MM.1S (cell line): ENCODE measurements at regions not wholly inside any gene's neighbourhood (a gene's known extent, or its start where the extent isn't known, plus 50 kb on each side); places are given as distances from the start of the nearest gene placed in this dataset.

Experiments used
- DNase-seq: peaks from one replicate; pipeline ENCODE4 v3.0.0-alpha.2; 2015
- H2AFZ ChIP-seq: fragments of 300-600 bp; sonication (generic); 2 replicates; pipeline ENCODE4 v1.6.0; 2016; ENCODE audit warnings: antibody characterized with exemption, low read length
- H3F3A ChIP-seq: fragments of 300-600 bp; sonication (generic); 2 replicates; pipeline ENCODE4 v1.6.1; 2016; ENCODE audit warnings: mild to moderate bottlenecking, antibody characterized with exemption, low read length, moderate library complexity, mixed read lengths; ENCODE audit not compliant: insufficient read depth
- H3K27ac ChIP-seq: fragments of 300-600 bp; sonication (generic); 2 replicates; pipeline ENCODE4 v1.5.1; 2016; ENCODE audit warnings: mild to moderate bottlenecking, low read length
- H3K27me3 ChIP-seq: fragments of 300-600 bp; sonication (generic); replicated peaks from 2 replicates; pipeline ENCODE4 v1.6.0; 2016; ENCODE audit warnings: low read length; ENCODE audit not compliant: insufficient read depth
- H3K36me3 ChIP-seq: fragments of 300-600 bp; sonication (generic); replicated peaks from 2 replicates; pipeline ENCODE4 v1.6.1; 2016; ENCODE audit warnings: mild to moderate bottlenecking, low read length, mixed read lengths; ENCODE audit not compliant: insufficient read depth
- H3K4me1 ChIP-seq: fragments of 300-600 bp; sonication (generic); 2 replicates; pipeline ENCODE4 v1.6.1; 2016; ENCODE audit warnings: low read length, mixed read lengths
- H3K4me2 ChIP-seq: fragments of 300-600 bp; sonication (generic); 2 replicates; pipeline ENCODE4 v1.6.0; 2016; ENCODE audit warnings: low read depth, low read length
- H3K4me3 ChIP-seq: fragments of 300-600 bp; sonication (generic); 2 replicates; pipeline ENCODE4 v1.5.1; 2016; ENCODE audit warnings: low read length, mixed read lengths
- H3K79me2 ChIP-seq: fragments of 300-600 bp; sonication (generic); 2 replicates; pipeline ENCODE4 v1.6.1; 2016; ENCODE audit warnings: mixed run types, low read length, mixed read lengths
- H3K9ac ChIP-seq: fragments of 300-600 bp; sonication (generic); 2 replicates; pipeline ENCODE4 v1.6.1; 2016; ENCODE audit warnings: low read length, mixed read lengths
- H3K9me2 ChIP-seq: fragments of 300-600 bp; sonication (generic); replicated peaks from 2 replicates; pipeline ENCODE4 v1.6.1; 2016; ENCODE audit warnings: mild to moderate bottlenecking, low read length, mixed read lengths; ENCODE audit not compliant: insufficient read depth
- H3K9me3 ChIP-seq: fragments of 300-600 bp; sonication (generic); replicated peaks from 2 replicates; pipeline ENCODE4 v1.6.1; 2016; ENCODE audit warnings: mild to moderate bottlenecking, low read length, mixed read lengths; ENCODE audit not compliant: insufficient read depth
- H4K20me1 ChIP-seq: fragments of 300-600 bp; sonication (generic); 2 replicates; pipeline ENCODE4 v1.6.1; 2016; ENCODE audit warnings: mild to moderate bottlenecking, low read length, moderate library complexity, mixed read lengths; ENCODE audit not compliant: insufficient read depth
- EZH2 ChIP-seq: fragments of 300-600 bp; sonication (generic); optimal IDR thresholded peaks from 2 replicates; pipeline ENCODE3; 2017; ENCODE audit warnings: low read depth, mild to moderate bottlenecking, antibody characterized with exemption, low read length, mixed read lengths
- EZH2phosphoT487 ChIP-seq: fragments of 300-600 bp; sonication (generic); IDR thresholded peaks from 2 replicates; pipeline ENCODE4 v1.6.1; 2018; ENCODE audit warnings: antibody characterized with exemption, low read length
- TF ChIP-seq, protein P1 (sequence below): fragments of 300-600 bp; sonication (generic); IDR thresholded peaks from 2 replicates; pipeline ENCODE4 v1.5.1; 2016; ENCODE audit warnings: antibody characterized with exemption, low read length, mixed read lengths

- no peak for DNase-seq
- H4K20me1 ChIP-seq, result no peaks in the 10 kb centered on the region
- H3K4me1 ChIP-seq, result no peaks in the 10 kb centered on the region
- H3K27me3 ChIP-seq, result no peaks in the 10 kb centered on the region
- no peak overlapping the region for H3K9ac ChIP-seq
- H3F3A ChIP-seq, result no peaks in the 10 kb centered on the region
- no peak overlapping the region for H3K4me2 ChIP-seq
- no peaks in the 10 kb centered on the region for H3K36me3 ChIP-seq
- H3K9me2 ChIP-seq, result no peaks in the 10 kb centered on the region
- H3K4me3 ChIP-seq, result no peak overlapping the region
- H3K9me3 ChIP-seq, result no peaks in the 10 kb centered on the region
- H3K79me2 ChIP-seq, result no peaks in the 10 kb centered on the region
- TF ChIP-seq, protein P1, sequence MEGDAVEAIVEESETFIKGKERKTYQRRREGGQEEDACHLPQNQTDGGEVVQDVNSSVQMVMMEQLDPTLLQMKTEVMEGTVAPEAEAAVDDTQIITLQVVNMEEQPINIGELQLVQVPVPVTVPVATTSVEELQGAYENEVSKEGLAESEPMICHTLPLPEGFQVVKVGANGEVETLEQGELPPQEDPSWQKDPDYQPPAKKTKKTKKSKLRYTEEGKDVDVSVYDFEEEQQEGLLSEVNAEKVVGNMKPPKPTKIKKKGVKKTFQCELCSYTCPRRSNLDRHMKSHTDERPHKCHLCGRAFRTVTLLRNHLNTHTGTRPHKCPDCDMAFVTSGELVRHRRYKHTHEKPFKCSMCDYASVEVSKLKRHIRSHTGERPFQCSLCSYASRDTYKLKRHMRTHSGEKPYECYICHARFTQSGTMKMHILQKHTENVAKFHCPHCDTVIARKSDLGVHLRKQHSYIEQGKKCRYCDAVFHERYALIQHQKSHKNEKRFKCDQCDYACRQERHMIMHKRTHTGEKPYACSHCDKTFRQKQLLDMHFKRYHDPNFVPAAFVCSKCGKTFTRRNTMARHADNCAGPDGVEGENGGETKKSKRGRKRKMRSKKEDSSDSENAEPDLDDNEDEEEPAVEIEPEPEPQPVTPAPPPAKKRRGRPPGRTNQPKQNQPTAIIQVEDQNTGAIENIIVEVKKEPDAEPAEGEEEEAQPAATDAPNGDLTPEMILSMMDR, result no peak
- TF ChIP-seq EZH2 (no peak), EZH2phosphoT487 (no peak)
- no peak overlapping the region for H2AFZ ChIP-seq
- no peak overlapping the region for H3K27ac ChIP-seq
Measured at GRCh38 chr14:51341338-51341737, 101.3 kb downstream of the TMX1 start.

GRCh38 chr14:51342226-51342625 lies 102.2 kb downstream of the TMX1 start:
- Histone ChIP-seq H3K9me3 (no peaks in the 10 kb centered on the region), H3K79me2 (no peaks in the 10 kb centered on the region), H3K9me2 (no peaks in the 10 kb centered on the region), H3K36me3 (no peaks in the 10 kb centered on the region), H3F3A (no peaks in the 10 kb centered on the region), H3K4me2 (no peak overlapping the region), H3K4me3 (no peak overlapping the region), H3K9ac (no peak overlapping the region), H2AFZ (no peak overlapping the region), H3K27ac (no peak overlapping the region), H3K27me3 (no peaks in the 10 kb centered on the region), H3K4me1 (no peaks in the 10 kb centered on the region), H4K20me1 (no peaks in the 10 kb centered on the region)
- DNase-seq, result no peak
- TF ChIP-seq EZH2phosphoT487, result no peak
- TF ChIP-seq EZH2, result no peak
- TF ChIP-seq, protein P1, result no peak

- H3K4me2 ChIP-seq, result no peak overlapping the region
- no peaks in the 10 kb centered on the region for H3K9me3 ChIP-seq
- TF ChIP-seq EZH2phosphoT487 (no peak), EZH2 (no peak)
- TF ChIP-seq, protein P1, result no peak
- no peaks in the 10 kb centered on the region for H3F3A ChIP-seq
- no peak overlapping the region for H3K27ac ChIP-seq
- no peaks in the 10 kb centered on the region for H3K36me3 ChIP-seq
- DNase-seq, result no peak
- H3K4me3 ChIP-seq, result no peak overlapping the region
- no peaks in the 10 kb centered on the region for H3K9me2 ChIP-seq
- no peaks in the 10 kb centered on the region for H3K4me1 ChIP-seq
- H2AFZ ChIP-seq, result no peak overlapping the region
- H3K79me2 ChIP-seq, result no peaks in the 10 kb centered on the region
- H3K27me3 ChIP-seq, result no peaks in the 10 kb centered on the region
- no peak overlapping the region for H3K9ac ChIP-seq
- no peaks in the 10 kb centered on the region for H4K20me1 ChIP-seq
Measured at GRCh38 chr14:51351997-51352396, 112.0 kb downstream of the TMX1 start.
